ENCODE measurements at regions not wholly inside any gene's neighbourhood (a gene's known extent, or its start where the extent isn't known, plus 50 kb on each side); places are given as distances from the start of the nearest gene placed in this dataset.
"Not testable (repeated sequence)": the region's sequence is repeated elsewhere in the genome, so short reads cannot be mapped to it uniquely, and the experiment has no call there.

GRCh38 chr2:186966015-186966414 lies 117.0 kb upstream of the ZSWIM2 start:
- H3K4me3 ChIP-seq: no peak overlapping the region
- H3K27ac ChIP-seq: no peak overlapping the region
- 95 to 97% methylated on average over 4 of the region's 4 CpGs for WGBS, 2 donors
- intact Hi-C loops (cut with DNase I): no loop called here
- TF ChIP-seq CTCF (IDR thresholded peaks at IDR 0.05): no peak
- H3K27me3 ChIP-seq: no peaks in the 10 kb centered on the region
- H3K4me1 ChIP-seq: peaks cover 0 to 3% (median 0%) of the 10 kb centered on the region in 9 donors
- H3K36me3 ChIP-seq: no peaks in the 10 kb centered on the region
- peaks cover 0 to 9% (median 0%) of the 10 kb centered on the region in 11 donors for H3K9me3 ChIP-seq
- DNase-seq: no peak
- ATAC-seq: no peak

GRCh38 chr2:186962085-186962747 lies 113.2 kb upstream of the ZSWIM2 start:
- H3K4me3 ChIP-seq: no peak overlapping the region
- no peak for TF ChIP-seq CTCF (IDR thresholded peaks at IDR 0.05)
- ATAC-seq: no peak
- H3K4me1 ChIP-seq: no peaks in the 10 kb centered on the region
- H3K9me3 ChIP-seq: peaks cover 0 to 9% (median 0%) of the 10 kb centered on the region in 11 donors
- 96 to 97% methylated on average over 39 to 46 of the region's 46 CpGs for WGBS, 2 donors
- no peaks in the 10 kb centered on the region for H3K27me3 ChIP-seq
- no peak overlapping the region for H3K27ac ChIP-seq
- intact Hi-C loops (cut with DNase I): no loop called here
- H3K36me3 ChIP-seq: no peaks in the 10 kb centered on the region
- no peak for DNase-seq

- intact Hi-C loops (cut with DNase I): not testable (repeated sequence)
Measured at GRCh38 chr2:186960241-186960640, 111.3 kb upstream of the ZSWIM2 start.

GRCh38 chr2:186959486-186959885 lies 110.5 kb upstream of the ZSWIM2 start:
- intact Hi-C loops (cut with DNase I): no loop called here
- WGBS, 2 donors: 92 to 95% methylated on average over 6 of the region's 6 CpGs
- DNase-seq: no peak

More at GRCh38 chr2:186960241-186960640, 111.3 kb upstream of the ZSWIM2 start:
- H3K4me3 ChIP-seq, H3K27ac ChIP-seq, H3K9me3 ChIP-seq, H3K27me3 ChIP-seq, H3K36me3 ChIP-seq, H3K4me1 ChIP-seq, DNase-seq, ATAC-seq: not testable (repeated sequence)
- 92 to 93% methylated on average over 5 of the region's 5 CpGs for WGBS, 2 donors

More at GRCh38 chr2:186959486-186959885, 110.5 kb upstream of the ZSWIM2 start:
- no peak for ATAC-seq
- TF ChIP-seq CTCF (IDR thresholded peaks at IDR 0.05): no peak
- Histone ChIP-seq H3K27ac (no peak overlapping the region), H3K4me3 (no peak overlapping the region), H3K4me1 (no peaks in the 10 kb centered on the region), H3K27me3 (no peaks in the 10 kb centered on the region), H3K9me3 (peaks cover 0 to 9% (median 0%) of the 10 kb centered on the region in 11 donors), H3K36me3 (no peaks in the 10 kb centered on the region)
